Kasumi-1 (cell line): ENCODE measurements at regions not wholly inside any gene's neighbourhood (a gene's known extent, or its start where the extent isn't known, plus 50 kb on each side); places are given as distances from the start of the nearest gene placed in this dataset.
"Not testable (repeated sequence)": the region's sequence is repeated elsewhere in the genome, so short reads cannot be mapped to it uniquely, and the experiment has no call there.

Source experiments
- DNase-seq, 2 experiments: peaks; one replicate each; lab custom pipeline; 2025; lab: John Stamatoyannopoulos, UW

- DNase-seq = no peak
These were observed 50.1 kb upstream of the BCL6 start for GRCh38 chr3:187795207-187795960.

- DNase-seq = peak; percentile 6 to 12
These were observed 52.9 kb upstream of the BCL6 start for GRCh38 chr3:187798126-187798525.

GRCh38 chr3:187798531-187799530 is 53.6 kb upstream of the BCL6 start:
- DNase-seq = no peak

DNA sequence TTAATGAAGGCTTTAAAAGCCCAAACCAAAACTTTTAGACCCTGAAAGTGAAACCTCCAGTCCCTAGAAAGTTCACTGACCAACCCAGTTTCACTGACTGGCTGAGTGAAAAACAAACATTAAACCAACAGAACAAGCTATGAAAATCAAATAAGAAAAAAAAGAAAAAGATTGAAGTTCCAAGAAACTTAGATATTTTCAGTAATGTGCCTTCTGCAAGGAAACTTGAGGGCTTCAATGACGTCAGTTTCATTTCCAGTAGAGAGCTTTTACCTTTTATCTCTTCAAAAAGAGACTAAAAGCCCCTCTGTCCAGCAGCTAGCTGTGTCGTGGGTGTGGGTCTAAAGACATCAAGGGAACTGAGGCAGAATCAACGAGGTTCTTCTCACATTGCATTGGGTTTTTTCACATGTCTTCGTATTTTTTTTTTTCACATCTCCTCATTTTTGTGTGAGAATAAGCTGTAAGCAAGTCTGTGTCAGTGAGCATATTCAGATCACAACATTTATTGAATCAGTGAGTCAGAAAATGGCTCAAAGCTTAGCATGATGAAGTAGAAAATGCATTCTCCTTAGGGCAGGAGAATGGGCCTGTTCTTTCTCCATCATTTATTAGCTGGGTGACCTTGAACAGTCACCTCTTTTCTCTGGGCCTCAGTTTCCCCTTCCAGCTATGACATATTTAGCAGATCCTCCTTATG is 54.8 kb upstream of the BCL6 start:
- no peak for DNase-seq

GRCh38 chr3:187801152-187801551 is 55.9 kb upstream of the BCL6 start:
- DNase-seq = no peak

DNA sequence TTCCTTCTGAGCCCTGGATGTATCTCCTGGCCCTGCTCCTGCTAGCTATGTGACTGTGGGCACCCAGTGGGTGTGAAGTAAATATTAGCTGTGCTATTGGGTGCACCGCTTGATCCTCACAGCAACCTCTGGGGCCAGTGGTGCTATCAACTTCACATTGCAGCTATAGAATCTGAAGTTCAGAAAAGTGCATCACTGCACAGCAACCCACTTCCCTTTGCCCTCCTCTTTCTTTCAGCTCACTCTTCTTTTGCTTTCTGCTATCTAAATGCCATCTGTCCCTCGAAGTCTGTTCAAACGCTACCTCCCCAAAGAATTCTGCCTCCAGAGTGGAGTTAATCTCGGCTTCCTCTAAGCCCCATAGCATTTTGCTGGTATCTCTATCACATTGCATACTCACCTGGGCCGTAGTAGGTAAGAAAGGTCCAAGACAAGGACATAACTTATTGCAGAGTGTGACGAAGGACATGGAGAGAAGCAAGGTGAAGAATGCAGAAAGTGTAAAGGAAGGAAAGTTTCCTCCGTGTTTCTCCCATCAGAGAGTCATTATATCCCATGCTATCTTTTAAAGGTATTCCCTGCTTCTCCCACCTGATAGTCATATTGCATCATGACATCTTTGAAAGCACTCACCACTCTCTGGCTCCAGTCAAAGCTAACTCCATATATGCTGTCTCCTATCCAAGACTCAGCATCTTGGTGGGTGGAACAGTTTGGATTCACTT is 57.1 kb upstream of the BCL6 start:
- DNase-seq = no peak

- DNase-seq = no peak
These were observed 57.6 kb upstream of the BCL6 start for GRCh38 chr3:187802928-187803259.

DNA sequence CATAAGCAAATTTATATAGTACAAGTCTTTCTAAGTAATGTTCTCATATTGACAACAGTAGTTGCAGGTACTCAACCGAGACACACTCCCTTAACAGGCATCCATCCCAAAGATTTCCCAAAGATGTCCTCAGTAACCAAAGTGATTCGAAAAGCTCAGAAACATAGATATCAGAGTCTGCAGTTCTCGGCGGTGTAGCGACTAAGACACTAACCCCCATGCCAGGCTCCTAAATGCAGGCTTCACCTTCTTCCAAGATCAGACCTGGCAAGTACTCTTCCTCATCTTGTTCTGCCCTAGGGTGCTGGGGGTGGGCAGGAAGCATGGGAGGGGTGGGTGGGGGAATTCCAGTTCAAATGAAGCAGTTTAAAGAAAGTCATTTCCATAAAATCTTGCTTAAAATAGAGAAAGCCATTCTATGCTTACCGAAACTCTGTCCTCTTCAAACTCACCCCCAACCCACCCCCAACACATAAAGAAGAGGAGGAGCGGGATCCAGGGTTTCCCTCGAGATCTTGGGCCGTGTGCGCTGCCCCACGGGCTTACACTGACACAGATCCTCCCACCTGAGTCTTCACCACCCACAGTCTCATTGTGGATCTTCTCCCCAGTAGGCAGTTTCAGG is 59.0 kb upstream of the BCL6 start:
- no peak for DNase-seq

- DNase-seq = no peak
These were observed 59.5 kb upstream of the BCL6 start for GRCh38 chr3:187804745-187805121.

- DNase-seq = no peak
These were observed 60.5 kb upstream of the BCL6 start for GRCh38 chr3:187805774-187806173.

- DNase-seq = no peak
These were observed 62.0 kb upstream of the BCL6 start for GRCh38 chr3:187807086-187807862.

DNA sequence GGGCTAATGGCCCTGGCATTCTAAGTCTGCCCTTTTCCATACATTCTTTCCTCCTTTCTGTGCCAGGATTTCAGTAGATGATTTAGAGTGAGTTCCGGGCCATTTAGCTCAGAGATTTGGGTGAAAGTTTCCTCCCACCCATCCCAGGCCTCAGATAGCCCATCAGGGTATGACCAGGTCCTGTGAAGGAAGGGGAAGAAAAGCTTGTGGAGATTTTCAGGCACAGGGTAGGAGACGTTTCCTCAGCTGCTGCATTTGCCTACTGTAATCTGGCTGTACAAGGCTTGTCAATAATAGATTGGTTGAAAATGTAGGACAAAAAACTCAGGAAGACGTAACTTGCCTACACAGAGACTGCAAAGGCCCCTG is 63.2 kb upstream of the BCL6 start:
- DNase-seq = no peak

- DNase-seq = no peak
These were observed 64.3 kb upstream of the BCL6 start for GRCh38 chr3:187809612-187809991.

- DNase-seq = no peak
These were observed 64.8 kb upstream of the BCL6 start for GRCh38 chr3:187810021-187810446.

GRCh38 chr3:187811585-187812250 is 66.5 kb upstream of the BCL6 start:
- peak in 1 of 2 experiments; percentile 12 for DNase-seq

- no peak for DNase-seq
These were observed 67.2 kb upstream of the BCL6 start for GRCh38 chr3:187812496-187812895.

DNA sequence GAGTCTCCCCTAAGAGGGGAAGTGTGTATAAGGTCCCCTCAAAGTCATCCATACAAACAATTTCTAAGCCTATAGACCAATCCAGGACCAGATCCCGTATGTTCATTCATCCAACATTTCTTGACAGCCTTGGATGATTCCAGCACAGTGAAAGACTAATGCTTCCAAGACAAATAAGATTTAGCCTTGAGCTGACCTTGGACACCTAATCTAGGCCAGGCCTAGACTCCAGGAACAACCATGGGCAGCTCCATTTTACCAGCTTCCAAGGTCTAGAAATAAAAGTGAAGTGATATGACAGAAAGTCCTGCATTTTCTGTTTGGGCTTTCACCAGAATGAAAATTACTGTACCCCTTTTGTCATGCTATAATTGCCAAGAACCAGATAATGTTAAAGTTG is 67.9 kb upstream of the BCL6 start:
- DNase-seq = no peak

DNA sequence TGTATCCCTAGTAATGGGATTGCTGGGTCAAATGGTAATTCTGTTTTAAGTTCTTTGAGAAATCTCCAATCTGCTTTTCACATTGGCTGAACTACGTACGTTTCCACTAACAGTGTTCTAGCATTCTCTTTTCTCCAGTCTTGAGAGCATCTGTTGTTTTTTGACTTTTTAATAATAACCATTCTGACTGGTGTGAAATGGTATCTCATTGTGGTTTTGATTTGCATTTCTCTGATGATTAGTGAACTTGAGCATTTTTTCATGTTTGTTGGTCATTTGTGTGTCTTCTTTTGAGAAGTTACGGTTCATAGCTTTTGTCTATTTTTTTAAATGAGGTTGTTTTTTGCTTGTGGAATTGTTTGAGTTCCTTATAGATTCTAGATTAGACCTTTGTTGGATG is 72.5 kb upstream of the BCL6 start:
- not testable (repeated sequence) for DNase-seq

DNA sequence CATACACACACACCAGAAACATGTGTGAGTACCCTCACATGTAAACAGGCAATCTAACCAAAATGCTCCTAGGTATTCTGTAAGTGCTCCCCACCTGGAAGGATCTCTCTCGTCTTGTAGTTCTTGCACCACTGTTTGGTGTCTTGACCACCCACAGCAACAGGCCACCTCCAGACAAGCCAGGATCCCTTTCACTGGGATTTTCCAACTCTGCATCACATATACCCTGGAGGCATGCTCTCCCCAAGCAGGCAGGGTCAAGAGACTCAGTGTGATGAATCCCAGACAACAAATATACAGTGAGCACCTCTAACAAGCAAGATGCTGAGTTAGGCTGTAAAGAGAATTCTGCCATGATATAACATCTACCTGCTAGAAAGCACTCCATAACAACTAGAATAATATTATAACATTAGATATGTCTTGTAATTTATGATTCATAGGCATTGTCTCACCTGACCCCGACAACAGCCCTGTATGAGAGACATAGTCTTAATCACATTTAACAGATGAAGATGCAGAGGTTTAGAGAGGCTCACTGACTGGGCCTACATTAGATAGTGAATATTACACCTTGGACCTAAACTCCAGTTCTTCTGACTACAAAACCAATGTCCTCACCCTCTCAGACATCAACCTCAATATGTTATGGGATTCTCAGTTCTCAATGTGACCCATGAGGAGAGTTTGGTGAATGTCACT is 76.5 kb upstream of the BCL6 start:
- no peak for DNase-seq

GRCh38 chr3:187822402-187822801 is 77.1 kb upstream of the BCL6 start:
- DNase-seq = no peak
